ENCODE measurements at regions not wholly inside any gene's neighbourhood (a gene's known extent, or its start where the extent isn't known, plus 50 kb on each side); places are given as distances from the start of the nearest gene placed in this dataset.

DNA sequence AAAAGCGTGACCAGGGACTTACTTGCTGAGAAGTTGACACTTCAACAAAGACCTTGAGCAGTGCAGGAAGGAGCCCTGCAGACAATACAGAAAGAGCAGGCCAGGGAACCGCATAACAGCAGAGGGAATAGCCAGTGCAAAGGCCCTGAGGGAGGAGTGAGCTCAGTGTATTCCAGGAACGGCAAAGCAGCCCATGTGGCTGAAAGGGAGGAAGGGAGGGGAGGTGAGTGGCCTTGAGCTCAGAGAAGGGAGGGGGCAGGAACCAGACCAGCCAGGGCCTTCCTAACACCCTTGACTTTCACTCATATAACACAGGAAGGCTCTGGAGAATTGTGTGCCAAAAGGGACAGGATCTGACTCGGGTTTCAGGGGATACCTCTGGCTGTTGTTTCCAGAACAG is 112.2 kb downstream of the BCOR start:
- Histone ChIP-seq H3K36me3 (ENCODE audit: insufficient read depth, low read length) (no peaks in the 10 kb centered on the region), H2AFZ (ENCODE audit: low read length) (no peak overlapping the region), H3K27ac (ENCODE audit: low read length) (no peak overlapping the region), H3K9me3 (ENCODE audit: low read length) (no peaks in the 10 kb centered on the region), H3K9me2 (replicated peaks; ENCODE audit: insufficient read depth, low read length) (no peaks in the 10 kb centered on the region), H3K79me2 (ENCODE audit: low read length) (no peaks in the 10 kb centered on the region), H3K9ac (ENCODE audit: low read length) (no peak overlapping the region), H3K4me2 (ENCODE audit: low read depth, low read length, poor library complexity, severe bottlenecking) (no peak overlapping the region), H3K4me1 (ENCODE audit: low read length) (no peaks in the 10 kb centered on the region), H3K27me3 (ENCODE audit: low read length) (no peaks in the 10 kb centered on the region), H4K20me1 (ENCODE audit: insufficient read depth, low read depth, low read length) (no peaks in the 10 kb centered on the region), H3K4me3 (ENCODE audit: low read length) (no peak overlapping the region)
- DNase-seq = no peak

DNA sequence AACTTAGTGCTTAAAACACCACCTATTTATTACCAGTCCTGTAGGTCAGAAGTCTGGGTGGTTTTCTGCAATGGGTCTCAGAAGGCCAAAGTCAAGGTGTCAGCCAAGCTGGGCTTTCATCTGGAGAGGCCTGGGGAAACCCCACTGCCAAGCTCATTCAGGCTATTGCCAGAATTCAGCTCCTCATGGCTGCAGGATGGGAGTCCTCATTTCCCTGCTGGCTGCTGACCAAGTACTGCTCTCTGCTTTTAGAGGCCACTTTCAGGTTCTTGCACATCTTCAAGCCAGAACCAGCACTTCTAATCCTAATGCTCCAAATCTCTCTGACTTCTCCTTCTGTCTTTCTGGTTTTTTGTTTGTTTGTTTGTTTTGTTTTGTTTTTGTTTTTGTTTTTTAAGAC is 109.3 kb downstream of the BCOR start:
- no peak for DNase-seq
- H3K9me2 ChIP-seq (replicated peaks; ENCODE audit: insufficient read depth, low read length) = no peaks in the 10 kb centered on the region
- no peak overlapping the region for H2AFZ ChIP-seq (ENCODE audit: low read length)
- H3K4me2 ChIP-seq (ENCODE audit: low read depth, low read length, poor library complexity, severe bottlenecking) = no peak overlapping the region
- H3K36me3 ChIP-seq (ENCODE audit: insufficient read depth, low read length) = no peaks in the 10 kb centered on the region
- H3K4me1 ChIP-seq (ENCODE audit: low read length) = no peaks in the 10 kb centered on the region
- H3K4me3 ChIP-seq (ENCODE audit: low read length) = no peak overlapping the region
- no peaks in the 10 kb centered on the region for H3K79me2 ChIP-seq (ENCODE audit: low read length)
- H4K20me1 ChIP-seq (ENCODE audit: insufficient read depth, low read depth, low read length) = no peaks in the 10 kb centered on the region
- H3K9ac ChIP-seq (ENCODE audit: low read length) = no peak overlapping the region
- H3K9me3 ChIP-seq (ENCODE audit: low read length) = no peaks in the 10 kb centered on the region
- H3K27me3 ChIP-seq (ENCODE audit: low read length) = no peaks in the 10 kb centered on the region
- H3K27ac ChIP-seq (ENCODE audit: low read length) = no peak overlapping the region

DNA sequence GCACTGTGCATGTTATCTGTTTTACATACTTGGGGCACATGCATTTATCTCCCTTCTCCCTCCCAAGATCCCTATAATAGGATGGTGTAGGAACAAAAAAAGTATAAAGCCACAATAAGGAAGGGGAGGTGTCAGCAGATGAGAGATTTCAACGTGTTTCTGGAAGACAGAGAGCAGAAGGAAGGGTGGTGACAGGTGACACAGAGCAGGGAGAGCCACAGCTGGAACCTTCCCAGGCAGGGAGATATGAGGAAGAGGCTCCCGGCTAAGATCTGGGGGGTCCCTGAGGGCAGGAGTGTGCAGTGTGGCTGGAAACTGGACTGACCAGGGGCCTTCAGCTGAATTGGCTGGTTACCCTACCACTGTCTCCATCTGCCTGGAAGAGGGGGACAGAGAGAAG is 107.4 kb downstream of the BCOR start:
- no peaks in the 10 kb centered on the region for H3K9me3 ChIP-seq (ENCODE audit: low read length)
- H3K27me3 ChIP-seq (ENCODE audit: low read length) = no peaks in the 10 kb centered on the region
- H3K9ac ChIP-seq (ENCODE audit: low read length) = no peak overlapping the region
- no peak overlapping the region for H2AFZ ChIP-seq (ENCODE audit: low read length)
- no peaks in the 10 kb centered on the region for H3K4me1 ChIP-seq (ENCODE audit: low read length)
- no peaks in the 10 kb centered on the region for H3K9me2 ChIP-seq (replicated peaks; ENCODE audit: insufficient read depth, low read length)
- H3K4me2 ChIP-seq (ENCODE audit: low read depth, low read length, poor library complexity, severe bottlenecking) = no peak overlapping the region
- H3K4me3 ChIP-seq (ENCODE audit: low read length) = no peak overlapping the region
- H3K36me3 ChIP-seq (ENCODE audit: insufficient read depth, low read length) = no peaks in the 10 kb centered on the region
- H3K27ac ChIP-seq (ENCODE audit: low read length) = no peak overlapping the region
- DNase-seq = no peak
- H4K20me1 ChIP-seq (ENCODE audit: insufficient read depth, low read depth, low read length) = no peaks in the 10 kb centered on the region
- H3K79me2 ChIP-seq (ENCODE audit: low read length) = no peaks in the 10 kb centered on the region

DNA sequence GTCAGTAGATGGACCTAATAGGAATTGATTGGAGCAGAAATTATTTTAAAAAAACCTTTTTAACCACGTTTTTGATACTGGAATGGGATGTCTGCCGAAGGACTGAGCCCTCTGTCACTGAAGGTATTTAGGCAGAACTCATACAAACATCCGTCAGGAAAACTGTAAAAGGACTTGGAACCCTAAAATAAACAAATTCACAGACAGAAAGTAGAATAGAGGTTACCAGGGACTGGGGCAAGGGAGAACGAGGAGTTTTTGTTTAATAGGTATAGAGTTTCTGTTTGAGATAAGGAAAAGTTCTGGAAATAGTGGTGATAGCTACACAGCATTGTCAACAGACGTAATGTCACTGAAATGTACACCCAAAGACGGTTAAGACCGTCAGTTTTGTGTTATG is 105.5 kb downstream of the BCOR start:
- no peaks in the 10 kb centered on the region for H3K27me3 ChIP-seq (ENCODE audit: low read length)
- no peaks in the 10 kb centered on the region for H3K36me3 ChIP-seq (ENCODE audit: insufficient read depth, low read length)
- no peaks in the 10 kb centered on the region for H3K79me2 ChIP-seq (ENCODE audit: low read length)
- DNase-seq = no peak
- no peak overlapping the region for H3K27ac ChIP-seq (ENCODE audit: low read length)
- H3K9me3 ChIP-seq (ENCODE audit: low read length) = no peaks in the 10 kb centered on the region
- no peaks in the 10 kb centered on the region for H3K9me2 ChIP-seq (replicated peaks; ENCODE audit: insufficient read depth, low read length)
- no peak overlapping the region for H2AFZ ChIP-seq (ENCODE audit: low read length)
- no peak overlapping the region for H3K4me3 ChIP-seq (ENCODE audit: low read length)
- H3K4me1 ChIP-seq (ENCODE audit: low read length) = no peaks in the 10 kb centered on the region
- no peak overlapping the region for H3K4me2 ChIP-seq (ENCODE audit: low read depth, low read length, poor library complexity, severe bottlenecking)
- H3K9ac ChIP-seq (ENCODE audit: low read length) = no peak overlapping the region
- no peaks in the 10 kb centered on the region for H4K20me1 ChIP-seq (ENCODE audit: insufficient read depth, low read depth, low read length)

DNA sequence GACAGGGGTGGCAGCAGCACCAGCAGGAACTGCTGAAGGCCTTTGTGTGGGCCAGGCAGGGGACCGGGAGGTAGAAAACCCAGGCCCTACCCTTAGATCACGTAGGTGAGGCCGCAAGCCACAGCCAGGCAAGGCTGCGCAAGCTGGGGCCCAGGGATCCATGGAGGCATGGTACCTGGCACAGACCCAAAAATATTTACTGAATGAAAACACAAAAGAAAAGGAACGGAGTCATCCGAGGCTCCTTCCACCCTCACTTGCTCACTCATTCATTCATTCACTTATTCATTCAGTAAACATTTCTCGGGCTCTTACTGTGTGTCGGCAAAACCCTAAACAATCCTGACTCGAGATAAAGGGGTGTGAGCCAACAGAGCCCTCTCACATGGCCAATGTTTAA is 102.3 kb downstream of the BCOR start:
- Histone ChIP-seq H3K4me1 (ENCODE audit: low read length) (no peaks in the 10 kb centered on the region), H3K9ac (ENCODE audit: low read length) (no peak overlapping the region), H2AFZ (ENCODE audit: low read length) (no peak overlapping the region), H3K27ac (ENCODE audit: low read length) (no peak overlapping the region), H3K4me2 (ENCODE audit: low read depth, low read length, poor library complexity, severe bottlenecking) (no peak overlapping the region), H3K4me3 (ENCODE audit: low read length) (no peak overlapping the region), H3K36me3 (ENCODE audit: insufficient read depth, low read length) (no peaks in the 10 kb centered on the region), H3K79me2 (ENCODE audit: low read length) (no peaks in the 10 kb centered on the region), H3K9me3 (ENCODE audit: low read length) (no peaks in the 10 kb centered on the region), H3K27me3 (ENCODE audit: low read length) (no peaks in the 10 kb centered on the region), H3K9me2 (replicated peaks; ENCODE audit: insufficient read depth, low read length) (no peaks in the 10 kb centered on the region), H4K20me1 (ENCODE audit: insufficient read depth, low read depth, low read length) (no peaks in the 10 kb centered on the region)
- DNase-seq = no peak

DNA sequence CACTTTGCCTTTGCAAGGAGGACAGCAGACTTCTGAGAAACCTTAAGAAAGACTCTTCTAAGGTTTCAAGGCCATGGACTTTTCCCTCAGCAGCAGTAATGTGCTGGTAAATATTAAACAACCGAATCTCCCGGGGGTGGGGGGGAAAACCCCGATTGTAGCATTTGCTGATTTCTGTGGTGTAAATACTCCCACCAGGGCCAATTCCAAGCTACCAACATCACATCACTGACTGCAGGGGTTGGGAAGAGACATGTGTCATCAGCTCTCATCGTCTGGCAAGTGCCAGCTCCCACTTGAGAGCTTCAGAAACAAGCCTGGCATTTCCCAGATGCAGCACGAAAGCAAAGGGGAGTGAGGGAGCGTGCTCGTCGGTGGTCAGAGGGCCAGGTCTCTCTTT is 101.2 kb downstream of the BCOR start:
- Histone ChIP-seq H3K4me1 (ENCODE audit: low read length) (no peaks in the 10 kb centered on the region), H3K4me3 (ENCODE audit: low read length) (no peak overlapping the region), H3K27ac (ENCODE audit: low read length) (no peak overlapping the region), H3K4me2 (ENCODE audit: low read depth, low read length, poor library complexity, severe bottlenecking) (no peak overlapping the region), H3K9me3 (ENCODE audit: low read length) (no peaks in the 10 kb centered on the region), H4K20me1 (ENCODE audit: insufficient read depth, low read depth, low read length) (no peaks in the 10 kb centered on the region), H3K9me2 (replicated peaks; ENCODE audit: insufficient read depth, low read length) (no peaks in the 10 kb centered on the region), H3K79me2 (ENCODE audit: low read length) (no peaks in the 10 kb centered on the region), H3K36me3 (ENCODE audit: insufficient read depth, low read length) (no peaks in the 10 kb centered on the region), H3K9ac (ENCODE audit: low read length) (no peak overlapping the region), H2AFZ (ENCODE audit: low read length) (no peak overlapping the region), H3K27me3 (ENCODE audit: low read length) (no peaks in the 10 kb centered on the region)
- no peak for DNase-seq

DNA sequence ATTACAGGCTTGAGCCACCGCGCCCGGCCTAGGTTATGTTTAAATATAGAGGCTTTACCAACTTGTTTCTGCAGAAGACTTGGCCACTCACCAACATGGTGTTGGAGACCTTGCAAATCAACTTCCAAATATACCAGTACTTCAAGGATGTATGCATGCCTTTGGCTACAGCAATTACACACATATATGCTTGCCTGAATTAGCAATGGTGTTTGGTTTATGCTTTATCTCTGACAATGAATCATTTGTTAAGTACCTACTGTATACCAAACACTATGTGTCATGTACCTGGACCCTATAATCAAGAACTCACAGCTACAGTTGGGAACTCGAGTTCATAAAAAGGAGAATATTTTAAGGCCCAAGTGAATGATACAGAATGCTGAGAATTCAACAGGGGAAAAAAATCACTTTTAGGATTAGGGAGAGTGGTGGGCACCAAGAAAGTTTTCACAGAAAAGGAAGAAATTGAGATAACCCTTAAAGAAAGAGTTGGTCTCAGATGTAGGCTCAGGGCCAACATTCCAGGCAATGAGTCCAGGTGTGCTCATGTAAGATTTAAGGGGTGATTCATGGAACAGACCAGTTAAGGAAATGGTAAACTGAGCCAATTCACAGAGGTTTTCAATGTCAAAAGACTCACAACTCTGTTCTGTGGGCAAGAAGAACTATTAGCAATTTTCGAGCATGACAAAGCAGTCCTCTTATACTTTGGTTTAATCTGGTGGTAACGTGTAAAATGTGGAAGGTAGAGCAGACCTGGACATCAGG is 98.9 kb downstream of the BCOR start:
- no peak for DNase-seq
- Histone ChIP-seq H3K27me3 (ENCODE audit: low read length) (no peaks in the 10 kb centered on the region), H3K4me2 (ENCODE audit: low read depth, low read length, poor library complexity, severe bottlenecking) (no peak overlapping the region), H3K9ac (ENCODE audit: low read length) (no peak overlapping the region), H4K20me1 (ENCODE audit: insufficient read depth, low read depth, low read length) (no peaks in the 10 kb centered on the region), H3K4me3 (ENCODE audit: low read length) (no peak overlapping the region), H3K79me2 (ENCODE audit: low read length) (no peaks in the 10 kb centered on the region), H3K36me3 (ENCODE audit: insufficient read depth, low read length) (no peaks in the 10 kb centered on the region), H3K4me1 (ENCODE audit: low read length) (no peaks in the 10 kb centered on the region), H3K27ac (ENCODE audit: low read length) (no peak overlapping the region), H3K9me3 (ENCODE audit: low read length) (no peaks in the 10 kb centered on the region), H2AFZ (ENCODE audit: low read length) (no peak overlapping the region), H3K9me2 (replicated peaks; ENCODE audit: insufficient read depth, low read length) (no peaks in the 10 kb centered on the region)

All from Karpas-422 (cell line).